ENCODE measurements at regions not wholly inside any gene's neighbourhood (a gene's known extent, or its start where the extent isn't known, plus 50 kb on each side); places are given as distances from the start of the nearest gene placed in this dataset.

DNA sequence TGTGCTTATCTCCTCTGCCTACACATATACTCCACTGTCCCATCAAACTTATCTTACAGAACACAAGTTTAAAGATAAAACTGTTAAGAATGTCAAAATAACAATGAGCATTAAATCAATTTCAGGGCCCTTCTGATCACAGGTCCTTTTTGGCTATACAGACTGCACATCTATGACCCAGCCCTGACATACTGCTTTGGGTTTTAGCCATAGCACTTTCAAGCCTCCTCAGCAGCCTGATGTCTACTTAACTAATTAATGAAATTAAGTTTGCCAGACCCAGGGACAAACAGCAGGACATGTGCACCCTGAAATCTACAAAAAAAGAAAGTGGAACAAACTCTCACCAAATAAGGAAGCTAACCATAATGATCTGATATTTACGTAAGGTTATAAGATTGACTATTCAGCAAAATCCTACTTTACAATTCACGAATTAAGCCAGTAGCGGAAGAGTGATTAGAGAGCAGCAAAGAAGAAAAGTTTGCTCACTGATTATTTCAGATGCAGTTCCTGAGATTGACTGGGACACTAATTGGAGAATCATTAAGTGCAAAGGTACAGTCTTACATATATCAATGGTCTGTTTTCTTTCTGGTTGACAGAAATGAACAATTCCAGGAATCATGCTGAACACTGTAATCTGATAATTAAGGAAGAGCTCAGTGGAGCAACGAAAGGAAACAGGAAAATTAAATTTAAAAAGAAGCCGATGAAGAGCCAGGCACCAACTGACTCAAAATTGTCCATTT lies 669.3 kb upstream of the LRRN3 start:
- no peak for TF ChIP-seq EZH2 (IDR thresholded peaks at IDR 0.05; ENCODE audit: insufficient read depth, poor library complexity, severe bottlenecking)
- no peak for TF ChIP-seq EZH2phosphoT487 (IDR thresholded peaks at IDR 0.05; ENCODE audit: insufficient read depth, low read depth)
